ENCODE measurements at regions not wholly inside any gene's neighbourhood (a gene's known extent, or its start where the extent isn't known, plus 50 kb on each side); places are given as distances from the start of the nearest gene placed in this dataset.

GRCh38 chr3:27641271-27641800 lies 80.8 kb downstream of the EOMES start:
- Mint-ChIP-seq H3K4me3 (no peak overlapping the region), H3K9me3 (no peaks in the 10 kb centered on the region), H3K27ac (no peak overlapping the region), H3K36me3 (ENCODE audit: low read depth) (no peaks in the 10 kb centered on the region), H3K4me1 (peaks cover 12% of the 10 kb centered on the region; the same call in 2 of the 3 replicates), H3K27me3 (ENCODE audit: insufficient read depth, low read depth, poor library complexity) (peaks cover 3% of the 10 kb centered on the region)
- no peaks in the 10 kb centered on the region for H3F3A ChIP-seq (replicated peaks; ENCODE audit: low read depth)
- H3K27me3 ChIP-seq (ENCODE audit: insufficient read depth) = no peaks in the 10 kb centered on the region
- H3K4me3 ChIP-seq = no peak overlapping the region
- H3K4me1 ChIP-seq (ENCODE audit: insufficient read depth) = no peaks in the 10 kb centered on the region
- H3K36me3 ChIP-seq (ENCODE audit: insufficient read depth) = no peaks in the 10 kb centered on the region
- no peak for TF ChIP-seq ZNF114 (CRISPR knock-in tag; IDR thresholded peaks at IDR 0.05)
- TF ChIP-seq ETS1 (IDR thresholded peaks at IDR 0.05) = no peak
- no peak for TF ChIP-seq CREB1 (CRISPR knock-in tag; IDR thresholded peaks at IDR 0.05; ENCODE audit: low read depth)
- no peak for TF ChIP-seq NANOG (IDR thresholded peaks at IDR 0.05; ENCODE audit: borderline replicate concordance)
- no peak for TF ChIP-seq STAT1 (IDR thresholded peaks at IDR 0.05; ENCODE audit: unreplicated experiment)
- no peak for TF ChIP-seq JUNB (IDR thresholded peaks at IDR 0.05; ENCODE audit: unreplicated experiment)
- TF ChIP-seq REST (IDR thresholded peaks at IDR 0.05; ENCODE audit: unreplicated experiment) = no peak
- TF ChIP-seq ZNF462 (CRISPR knock-in tag; IDR thresholded peaks at IDR 0.05) = no peak
- ATAC-seq = no peak
- H3K4me2 ChIP-seq = no peak overlapping the region
- H3K27ac ChIP-seq (ENCODE audit: low read depth) = no peak overlapping the region
- H3K79me2 ChIP-seq (replicated peaks; ENCODE audit: insufficient read depth) = no peaks in the 10 kb centered on the region
- no peaks in the 10 kb centered on the region for H4K20me1 ChIP-seq (replicated peaks; ENCODE audit: insufficient read depth)
- no peak overlapping the region for H2AFZ ChIP-seq
- no peak for DNase-seq (ENCODE audit: low spot score)
- H3K9me2 ChIP-seq (ENCODE audit: insufficient read depth) = no peaks in the 10 kb centered on the region

All from GM23338 (cell line).